ENCODE measurements at regions not wholly inside any gene's neighbourhood (a gene's known extent, or its start where the extent isn't known, plus 50 kb on each side); places are given as distances from the start of the nearest gene placed in this dataset.

- TF ChIP-seq CTCF (IDR thresholded peaks at IDR 0.05; ENCODE audit: low read depth, low read length): no peak
- TF ChIP-seq EZH2phosphoT487 (IDR thresholded peaks at IDR 0.05; ENCODE audit: low read depth): no peak
Measured at GRCh38 chrY:19892076-19892964, 147.8 kb upstream of the KDM5D start.
